Activated CD4-positive, alpha-beta T cell treated with anti-CD3 and anti-CD28 coated beads, Interleukin-2, amount 50 U/mL, for 1 hour (primary cell): ENCODE measurements at regions not wholly inside any gene's neighbourhood (a gene's known extent, or its start where the extent isn't known, plus 50 kb on each side); places are given as distances from the start of the nearest gene placed in this dataset.

ENCODE experiments used
- DNase-seq: peaks from one replicate; pipeline ENCODE4 v3.0.0-alpha.2; 2020

GRCh38 chr9:89554307-89555035 lies 50.3 kb upstream of the GADD45G start:
- no peak for DNase-seq

- no peak for DNase-seq
These were observed 51.3 kb upstream of the GADD45G start for GRCh38 chr9:89553451-89554010.

- DNase-seq = no peak
These were observed 52.5 kb upstream of the SEMA4D start for GRCh38 chr9:89550346-89550927.

- peak; percentile 87 for DNase-seq
These were observed 51.2 kb upstream of the SEMA4D start for GRCh38 chr9:89549031-89549644.

GRCh38 chr9:89548071-89548638 lies 50.2 kb upstream of the SEMA4D start:
- no peak for DNase-seq
